ENCODE measurements at regions not wholly inside any gene's neighbourhood (a gene's known extent, or its start where the extent isn't known, plus 50 kb on each side); places are given as distances from the start of the nearest gene placed in this dataset.

- TF ChIP-seq CTCF (IDR thresholded peaks at IDR 0.05), result no peak
- no peak for TF ChIP-seq POLR2AphosphoS5 (IDR thresholded peaks at IDR 0.05)
- TF ChIP-seq POLR2A (IDR thresholded peaks at IDR 0.05), result no peak
Measured at GRCh38 chr5:147996379-147996778, 67.4 kb upstream of the SPINK5 start.
